DOHH2 (cell line): ENCODE measurements at regions not wholly inside any gene's neighbourhood (a gene's known extent, or its start where the extent isn't known, plus 50 kb on each side); places are given as distances from the start of the nearest gene placed in this dataset.
"Not testable (repeated sequence)": the region's sequence is repeated elsewhere in the genome, so short reads cannot be mapped to it uniquely, and the experiment has no call there.

Experiments
- H3F3A ChIP-seq: fragments of 200-600 bp; sonication (generic), shearing (Covaris generic); 2 replicates; pipeline ENCODE4 v1.6.0; 2016; ENCODE audit warnings: antibody characterized with exemption, mild to moderate bottlenecking; ENCODE audit not compliant: control insufficient read depth, insufficient read depth
- H3K27ac ChIP-seq: fragments of 200-600 bp; sonication (generic); 2 replicates; pipeline ENCODE4 v1.5.1; 2014; ENCODE audit warnings: low read depth, mild to moderate bottlenecking, low read length, moderate library complexity
- H3K27me3 ChIP-seq: fragments of 200-600 bp; sonication (generic); 2 replicates; pipeline ENCODE4 v1.6.1; 2014; ENCODE audit warnings: mild to moderate bottlenecking, low read length, mixed read lengths; ENCODE audit not compliant: control insufficient read depth
- H3K36me3 ChIP-seq: fragments of 200-600 bp; sonication (generic); 2 replicates; pipeline ENCODE4 v1.6.1; 2014; ENCODE audit warnings: mild to moderate bottlenecking, low read length, moderate library complexity, mixed read lengths; ENCODE audit not compliant: control insufficient read depth
- H3K4me1 ChIP-seq: fragments of 200-600 bp; sonication (generic); 2 replicates; pipeline ENCODE4 v1.6.1; 2014; ENCODE audit warnings: mild to moderate bottlenecking, low read length, mixed read lengths; ENCODE audit not compliant: control insufficient read depth
- H3K4me2 ChIP-seq: fragments of 200-600 bp; sonication (generic); 2 replicates; pipeline ENCODE4 v1.6.0; 2014; ENCODE audit warnings: mild to moderate bottlenecking, low read length, moderate library complexity
- H3K4me3 ChIP-seq: fragments of 200-600 bp; sonication (generic); 2 replicates; pipeline ENCODE4 v1.5.1; 2014; ENCODE audit warnings: mild to moderate bottlenecking, low read length, mixed read lengths
- H3K79me2 ChIP-seq: fragments of 200-600 bp; sonication (generic); 2 replicates; pipeline ENCODE4 v1.6.1; 2014; ENCODE audit warnings: mild to moderate bottlenecking, low read length, mixed read lengths; ENCODE audit not compliant: control insufficient read depth
- H3K9me2 ChIP-seq: fragments of 200-600 bp; sonication (generic); replicated peaks from 2 replicates; pipeline ENCODE4 v1.6.1; 2014; ENCODE audit warnings: mild to moderate bottlenecking, low read length, mixed read lengths; ENCODE audit not compliant: control insufficient read depth
- H3K9me3 ChIP-seq: fragments of 200-600 bp; sonication (generic); 2 replicates; pipeline ENCODE4 v1.6.1; 2014; ENCODE audit warnings: antibody characterized with exemption, low read length, mixed read lengths; ENCODE audit not compliant: control insufficient read depth, insufficient read depth
- H4K20me1 ChIP-seq: fragments of 200-600 bp; sonication (generic); 2 replicates; pipeline ENCODE4 v1.6.0; 2014; ENCODE audit warnings: low read depth, mild to moderate bottlenecking, antibody characterized with exemption, low read length, moderate library complexity; ENCODE audit not compliant: control insufficient read depth, insufficient read depth
- CTCF ChIP-seq: fragments of 200-600 bp; sonication (generic); IDR thresholded peaks from one replicate; pipeline ENCODE4 v1.5.1; 2014; ENCODE audit warnings: antibody characterized with exemption, mild to moderate bottlenecking, low read depth, low read length; ENCODE audit not compliant: poor library complexity, severe bottlenecking
- EZH2phosphoT487 ChIP-seq: fragments of 200-600 bp; sonication (generic); IDR thresholded peaks from 2 replicates; pipeline ENCODE4 v1.6.1; 2017; ENCODE audit warnings: borderline replicate concordance, mild to moderate bottlenecking, antibody characterized with exemption, low read length, moderate library complexity, mixed read lengths

GRCh38 chr4:100631281-100631968, 113.6 kb upstream of the EMCN start:
- Histone ChIP-seq H3K9me2 (no peaks in the 10 kb centered on the region), H3K4me2 (no peak overlapping the region), H3K27me3 (no peaks in the 10 kb centered on the region), H3F3A (no peaks in the 10 kb centered on the region), H3K4me1 (no peaks in the 10 kb centered on the region), H3K79me2 (no peaks in the 10 kb centered on the region), H3K9me3 (no peaks in the 10 kb centered on the region), H3K36me3 (no peaks in the 10 kb centered on the region), H4K20me1 (no peaks in the 10 kb centered on the region), H3K4me3 (no peak overlapping the region), H3K27ac (no peak overlapping the region)
- no peak for TF ChIP-seq CTCF
- TF ChIP-seq EZH2phosphoT487: no peak

GRCh38 chr4:100630341-100630740, 112.5 kb upstream of the EMCN start:
- H3K4me3 ChIP-seq: no peak overlapping the region
- no peaks in the 10 kb centered on the region for H3F3A ChIP-seq
- H3K9me3 ChIP-seq: no peaks in the 10 kb centered on the region
- H3K36me3 ChIP-seq: no peaks in the 10 kb centered on the region
- no peaks in the 10 kb centered on the region for H3K79me2 ChIP-seq
- no peaks in the 10 kb centered on the region for H3K27me3 ChIP-seq
- H3K4me2 ChIP-seq: no peak overlapping the region
- TF ChIP-seq EZH2phosphoT487 (no peak), CTCF (no peak)
- H3K27ac ChIP-seq: no peak overlapping the region
- no peaks in the 10 kb centered on the region for H4K20me1 ChIP-seq
- H3K9me2 ChIP-seq: no peaks in the 10 kb centered on the region
- H3K4me1 ChIP-seq: no peaks in the 10 kb centered on the region

- no peak for TF ChIP-seq EZH2phosphoT487
- no peak for TF ChIP-seq CTCF
- H3K4me1 ChIP-seq: no peaks in the 10 kb centered on the region
- no peak overlapping the region for H3K27ac ChIP-seq
- H3K79me2 ChIP-seq: no peaks in the 10 kb centered on the region
- H3F3A ChIP-seq: no peaks in the 10 kb centered on the region
- no peaks in the 10 kb centered on the region for H3K9me2 ChIP-seq
- H4K20me1 ChIP-seq: no peaks in the 10 kb centered on the region
- no peak overlapping the region for H3K4me2 ChIP-seq
- H3K27me3 ChIP-seq: no peaks in the 10 kb centered on the region
- H3K36me3 ChIP-seq: no peaks in the 10 kb centered on the region
- H3K9me3 ChIP-seq: no peaks in the 10 kb centered on the region
- no peak overlapping the region for H3K4me3 ChIP-seq
These were observed 92.0 kb upstream of the EMCN start for GRCh38 chr4:100609810-100610209.

GRCh38 chr4:100608651-100609050, 90.8 kb upstream of the EMCN start:
- not testable (repeated sequence) for H3K9me3 ChIP-seq, H3K4me3 ChIP-seq, H3K4me1 ChIP-seq, H4K20me1 ChIP-seq, H3K27me3 ChIP-seq, H3K9me2 ChIP-seq, H3K4me2 ChIP-seq, H3K36me3 ChIP-seq, H3K27ac ChIP-seq, H3K79me2 ChIP-seq, H3F3A ChIP-seq
